ENCODE measurements at regions not wholly inside any gene's neighbourhood (a gene's known extent, or its start where the extent isn't known, plus 50 kb on each side); places are given as distances from the start of the nearest gene placed in this dataset.

- Histone ChIP-seq H4K20me1 (ENCODE audit: insufficient read depth, low read length) (peaks cover 31% of the 10 kb centered on the region), H3K4me1 (ENCODE audit: insufficient read depth, low read length) (peaks cover 58% of the 10 kb centered on the region), H3K27ac (ENCODE audit: low read length) (peak overlapping the region; percentile 84), H3K27me3 (ENCODE audit: insufficient read depth, low read length, poor library complexity) (no peaks in the 10 kb centered on the region), H2AFZ (ENCODE audit: low read depth, low read length) (no peak overlapping the region), H3K36me3 (ENCODE audit: insufficient read depth, low read length) (peaks cover 2% of the 10 kb centered on the region; the same call in 1 of the 2 replicates), H3K9me3 (ENCODE audit: insufficient read depth, low read length, severe bottlenecking) (no peaks in the 10 kb centered on the region), H3K9ac (ENCODE audit: low read depth, low read length) (peak overlapping the region; percentile 81), H3K4me2 (ENCODE audit: insufficient read depth, low read length) (peak overlapping the region; percentile 73), H3K4me3 (ENCODE audit: low read depth in 1 of 2, low read length in 2 of 2) (peak overlapping the region; percentile 51 to 75; a peak in 3 of 4 replicates), H3K79me2 (ENCODE audit: insufficient read depth, low read length) (peaks cover 68% of the 10 kb centered on the region)
- ATAC-seq (ENCODE audit: insufficient read depth, low read depth) (no peak), DNase-seq (no peak)
- TF ChIP-seq EZH2 (IDR thresholded peaks at IDR 0.05; ENCODE audit: borderline replicate concordance, low read depth, low read length, severe bottlenecking) (no peak), CTCF (IDR thresholded peaks at IDR 0.05; ENCODE audit: borderline replicate concordance, extremely low read depth, low read length, poor library complexity, severe bottlenecking) (no peak)
Observed at GRCh38 chrY:7275751-7276150, 364.2 kb upstream of the AMELY start.

- TF ChIP-seq EZH2 (IDR thresholded peaks at IDR 0.05; ENCODE audit: borderline replicate concordance, low read depth, low read length, severe bottlenecking) (no peak), CTCF (IDR thresholded peaks at IDR 0.05; ENCODE audit: borderline replicate concordance, extremely low read depth, low read length, poor library complexity, severe bottlenecking) (no peak)
- H4K20me1 ChIP-seq (ENCODE audit: insufficient read depth, low read length), result peaks cover 31% of the 10 kb centered on the region
- H3K4me2 ChIP-seq (ENCODE audit: insufficient read depth, low read length), result peak overlapping the region; percentile 73
- H3K27me3 ChIP-seq (ENCODE audit: insufficient read depth, low read length, poor library complexity), result no peaks in the 10 kb centered on the region
- no peak for ATAC-seq (ENCODE audit: insufficient read depth, low read depth)
- H3K9ac ChIP-seq (ENCODE audit: low read depth, low read length), result peak overlapping the region; percentile 81
- H3K79me2 ChIP-seq (ENCODE audit: insufficient read depth, low read length), result peaks cover 62% of the 10 kb centered on the region
- no peaks in the 10 kb centered on the region for H3K9me3 ChIP-seq (ENCODE audit: insufficient read depth, low read length, severe bottlenecking)
- H3K36me3 ChIP-seq (ENCODE audit: insufficient read depth, low read length), result peaks cover 2% of the 10 kb centered on the region; the same call in 1 of the 2 replicates
- H3K27ac ChIP-seq (ENCODE audit: low read length), result peak overlapping the region; percentile 84
- no peak overlapping the region for H2AFZ ChIP-seq (ENCODE audit: low read depth, low read length)
- H3K4me1 ChIP-seq (ENCODE audit: insufficient read depth, low read length), result peaks cover 57% of the 10 kb centered on the region
- DNase-seq, result peak; percentile 7
- H3K4me3 ChIP-seq (ENCODE audit: low read depth in 1 of 2, low read length in 2 of 2), result peak overlapping the region; percentile 51 to 75; a peak in 3 of 4 replicates
Observed at GRCh38 chrY:7275014-7275413, 363.5 kb upstream of the AMELY start.

- peak overlapping the region; percentile 81 for H3K9ac ChIP-seq (ENCODE audit: low read depth, low read length)
- H3K79me2 ChIP-seq (ENCODE audit: insufficient read depth, low read length), result peaks cover 56% of the 10 kb centered on the region
- H3K27ac ChIP-seq (ENCODE audit: low read length), result peak overlapping the region; percentile 84
- no peaks in the 10 kb centered on the region for H3K27me3 ChIP-seq (ENCODE audit: insufficient read depth, low read length, poor library complexity)
- TF ChIP-seq CTCF (IDR thresholded peaks at IDR 0.05; ENCODE audit: borderline replicate concordance, extremely low read depth, low read length, poor library complexity, severe bottlenecking) (no peak), EZH2 (IDR thresholded peaks at IDR 0.05; ENCODE audit: borderline replicate concordance, low read depth, low read length, severe bottlenecking) (no peak)
- no peaks in the 10 kb centered on the region for H3K9me3 ChIP-seq (ENCODE audit: insufficient read depth, low read length, severe bottlenecking)
- peak overlapping the region; percentile 72 for H2AFZ ChIP-seq (ENCODE audit: low read depth, low read length)
- peak; percentile 19 for DNase-seq
- peaks cover 51% of the 10 kb centered on the region for H3K4me1 ChIP-seq (ENCODE audit: insufficient read depth, low read length)
- H4K20me1 ChIP-seq (ENCODE audit: insufficient read depth, low read length), result peaks cover 30% of the 10 kb centered on the region
- peak; percentile 7 for ATAC-seq (ENCODE audit: insufficient read depth, low read depth)
- peak overlapping the region; percentile 51 to 75; a peak in 3 of 4 replicates for H3K4me3 ChIP-seq (ENCODE audit: low read depth in 1 of 2, low read length in 2 of 2)
- peaks cover 2% of the 10 kb centered on the region; the same call in 1 of the 2 replicates for H3K36me3 ChIP-seq (ENCODE audit: insufficient read depth, low read length)
- peak overlapping the region; percentile 73 for H3K4me2 ChIP-seq (ENCODE audit: insufficient read depth, low read length)
Observed at GRCh38 chrY:7274369-7274913, 362.9 kb upstream of the AMELY start.
